GM18870 (cell line): ENCODE measurements at regions not wholly inside any gene's neighbourhood (a gene's known extent, or its start where the extent isn't known, plus 50 kb on each side); places are given as distances from the start of the nearest gene placed in this dataset.
"Not testable (repeated sequence)": the region's sequence is repeated elsewhere in the genome, so short reads cannot be mapped to it uniquely, and the experiment has no call there.

Experiments used
- ATAC-seq: cut with Tn5 transposase; IDR thresholded peaks from one replicate; pipeline ENCODE4 v1.9.1; 2021; ENCODE audit warnings: moderate library complexity; ENCODE audit not compliant: unreplicated experiment

DNA sequence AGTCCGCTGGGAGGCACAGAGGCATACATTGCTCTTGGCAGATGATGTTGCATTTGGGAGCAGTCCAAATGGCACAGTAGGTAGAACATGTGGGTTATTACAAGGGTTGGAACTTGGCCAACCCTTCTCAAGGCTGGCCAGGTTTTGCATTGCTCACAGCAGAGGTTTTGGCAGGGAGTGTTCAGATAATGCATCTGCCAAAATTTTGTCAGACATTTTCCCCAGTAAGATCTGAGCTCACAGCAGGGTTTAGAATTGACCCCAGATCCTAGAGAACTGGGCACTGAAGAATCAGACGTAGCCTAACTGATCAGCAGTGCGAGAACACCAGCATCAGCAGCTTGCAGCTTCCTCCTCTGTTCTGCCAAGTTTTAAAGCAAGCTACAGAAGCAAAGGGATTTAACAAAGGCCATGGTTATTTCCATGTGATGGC lies 468.8 kb upstream of the KIF2B start:
- no peak for ATAC-seq

DNA sequence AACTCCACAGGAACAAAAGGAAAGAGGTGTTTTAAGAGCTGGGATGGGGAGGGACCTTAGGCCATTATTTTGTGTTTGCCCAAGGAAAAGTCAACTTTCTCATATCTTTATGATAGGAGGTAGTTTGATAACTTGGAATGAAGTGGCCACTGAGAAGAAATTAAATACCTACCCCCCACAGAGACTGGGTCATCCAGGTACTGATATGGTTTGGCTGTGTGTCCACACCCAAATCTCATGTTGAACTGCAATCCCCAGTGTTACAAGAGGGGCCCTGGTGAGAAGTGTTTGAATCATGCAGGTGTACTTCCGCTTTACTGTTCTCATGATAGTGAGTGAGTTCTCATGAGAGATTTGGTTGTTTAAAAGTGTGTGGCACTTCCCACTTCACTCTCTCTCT lies 477.9 kb upstream of the KIF2B start:
- ATAC-seq, result no peak

DNA sequence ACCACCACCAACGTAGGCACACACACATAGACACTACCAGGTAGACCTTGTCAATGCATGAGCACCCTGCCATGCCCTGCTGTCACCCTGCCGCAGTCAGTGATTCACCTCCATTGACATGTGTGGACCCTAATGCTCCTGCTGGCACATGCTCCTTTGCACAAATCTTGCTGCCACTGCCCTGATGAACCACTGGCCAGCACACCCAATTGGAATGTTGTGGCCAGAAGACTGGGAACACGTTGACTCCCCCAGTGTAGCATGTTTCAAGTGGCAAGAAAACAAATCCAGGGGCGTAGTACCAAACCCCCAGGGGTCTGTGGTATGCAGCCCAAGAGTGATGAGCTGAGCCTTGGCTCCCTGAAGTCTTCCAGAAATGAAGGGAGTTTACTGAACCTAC lies 486.4 kb upstream of the KIF2B start:
- ATAC-seq, result no peak

DNA sequence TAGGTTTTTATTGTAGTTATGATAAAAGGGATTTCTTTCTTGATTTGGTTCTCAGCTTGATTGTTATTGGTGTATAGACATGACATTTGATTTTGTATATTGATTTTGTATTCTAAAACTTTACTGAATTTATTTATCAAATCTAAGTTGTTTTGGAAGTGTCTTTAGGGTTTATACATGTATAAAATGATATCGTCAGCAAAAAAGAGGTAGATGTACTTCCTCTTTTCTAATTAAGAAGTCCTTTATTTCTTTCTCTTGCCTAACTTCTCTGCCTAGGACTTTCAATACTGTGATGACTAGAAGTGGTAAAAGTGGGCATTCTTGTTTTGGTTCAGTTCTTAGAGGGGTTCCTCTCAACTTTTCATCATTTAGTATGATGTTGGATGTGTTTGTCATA lies 487.3 kb upstream of the KIF2B start:
- ATAC-seq, result no peak

DNA sequence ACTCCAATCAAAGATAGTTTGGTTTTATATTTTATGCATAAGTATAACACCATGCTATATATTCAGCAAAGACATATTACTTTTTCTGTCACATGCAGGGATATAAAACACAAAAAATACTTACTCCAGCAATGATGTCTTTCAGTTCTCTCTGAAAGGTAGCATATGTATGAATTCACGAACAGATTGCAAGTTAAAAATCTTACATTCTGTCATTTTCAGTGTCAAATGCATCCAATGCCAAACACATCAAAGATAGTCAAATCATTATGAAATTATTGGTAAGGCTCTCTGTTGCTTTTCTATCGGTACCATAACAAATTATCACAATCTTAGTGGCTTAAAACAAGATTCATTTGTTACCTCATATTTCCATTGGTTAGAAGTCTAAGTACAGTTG lies 492.0 kb upstream of the KIF2B start:
- ATAC-seq, result no peak

DNA sequence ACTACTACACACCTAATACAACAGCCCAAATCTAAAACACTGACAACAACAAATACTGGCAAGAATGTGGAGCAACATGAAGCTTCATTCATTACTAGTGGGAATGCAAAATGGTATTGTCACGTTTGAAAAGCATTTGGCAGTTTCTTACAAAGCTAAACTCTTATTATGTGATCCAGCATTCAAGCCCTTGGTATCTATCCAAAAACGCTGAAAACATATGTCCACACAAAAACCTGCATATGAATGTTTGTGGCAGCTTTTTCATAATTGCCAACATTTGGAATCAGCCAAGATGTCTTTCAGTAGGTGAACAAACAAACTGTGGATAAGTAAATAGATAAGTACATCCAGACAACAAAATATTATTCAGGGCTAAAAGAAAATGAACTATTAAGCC lies 501.1 kb upstream of the KIF2B start:
- no peak for ATAC-seq

DNA sequence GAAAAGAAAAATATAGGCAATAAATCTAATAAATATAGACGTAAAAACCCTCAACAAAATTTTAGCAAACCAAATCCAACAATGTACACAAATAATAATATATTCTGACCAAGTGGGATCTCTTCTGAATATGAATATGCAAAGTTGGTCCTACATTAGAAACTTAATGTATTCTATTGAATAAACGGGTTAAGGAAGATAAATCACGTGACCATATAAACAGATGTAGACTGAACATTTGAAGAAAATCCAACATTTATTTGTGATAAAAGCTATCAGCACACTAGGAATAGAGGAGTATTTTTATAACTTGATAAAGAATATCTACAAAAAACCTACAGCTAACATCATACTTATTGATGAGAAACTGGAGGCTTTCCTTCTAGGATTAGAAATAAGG lies 502.8 kb upstream of the KIF2B start:
- no peak for ATAC-seq

DNA sequence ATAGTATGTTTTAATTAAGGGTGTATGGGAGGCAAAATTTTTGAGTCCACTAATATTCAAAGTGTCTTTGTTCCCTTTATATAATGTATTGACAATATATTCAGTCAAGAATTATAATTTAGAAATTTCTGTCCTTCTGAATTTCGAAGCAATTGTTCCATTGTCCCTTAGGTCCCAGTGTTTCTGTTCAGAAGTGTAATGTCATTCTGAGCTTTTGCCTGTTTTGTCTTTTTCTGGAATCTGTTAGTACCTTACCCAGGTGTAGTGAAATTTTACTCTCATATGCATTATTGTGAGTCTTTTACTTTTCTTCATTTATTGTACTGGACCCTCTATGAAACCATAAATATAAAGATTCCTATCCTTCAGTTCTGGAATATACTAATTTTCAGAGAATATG lies 505.7 kb upstream of the KIF2B start:
- no peak for ATAC-seq

DNA sequence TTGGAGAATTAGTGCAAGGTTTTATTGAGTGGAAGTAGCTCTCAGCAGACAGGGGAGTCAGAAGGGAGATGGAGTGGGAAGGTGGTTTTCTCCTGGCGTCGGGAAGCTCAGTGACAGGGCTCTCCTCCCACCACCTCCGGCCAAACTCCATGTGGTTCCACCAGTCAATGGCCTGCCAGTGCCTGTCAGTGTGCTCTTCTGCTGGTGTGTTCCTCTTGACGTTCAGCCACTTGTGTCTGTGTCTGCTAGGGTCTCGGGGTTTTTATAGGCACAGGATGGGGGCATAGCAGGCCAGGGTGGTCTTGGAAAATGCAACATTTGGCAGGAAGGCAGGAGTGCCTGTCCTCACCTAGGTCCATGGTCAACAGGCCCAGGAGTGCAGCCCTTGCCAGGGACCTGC lies 506.7 kb upstream of the KIF2B start:
- ATAC-seq, result no peak

DNA sequence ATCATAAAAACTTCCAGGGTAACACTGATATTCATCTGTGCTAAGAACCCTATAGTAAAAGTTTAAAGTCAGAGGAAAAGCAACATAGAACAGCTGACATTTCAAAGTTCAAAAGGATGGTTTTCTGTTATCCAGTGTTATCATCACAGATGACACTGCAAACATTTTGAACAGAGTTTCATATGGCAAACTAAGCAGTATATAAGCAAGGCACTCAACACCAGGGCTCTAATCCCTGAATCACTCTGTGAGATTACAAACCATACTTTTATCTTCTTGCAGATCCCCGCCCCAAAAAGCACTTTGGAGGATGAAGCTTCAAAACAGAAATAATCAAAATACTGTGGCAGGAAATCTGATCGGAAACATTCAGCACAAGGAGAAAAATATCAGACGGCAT lies 508.2 kb upstream of the KIF2B start:
- no peak for ATAC-seq

DNA sequence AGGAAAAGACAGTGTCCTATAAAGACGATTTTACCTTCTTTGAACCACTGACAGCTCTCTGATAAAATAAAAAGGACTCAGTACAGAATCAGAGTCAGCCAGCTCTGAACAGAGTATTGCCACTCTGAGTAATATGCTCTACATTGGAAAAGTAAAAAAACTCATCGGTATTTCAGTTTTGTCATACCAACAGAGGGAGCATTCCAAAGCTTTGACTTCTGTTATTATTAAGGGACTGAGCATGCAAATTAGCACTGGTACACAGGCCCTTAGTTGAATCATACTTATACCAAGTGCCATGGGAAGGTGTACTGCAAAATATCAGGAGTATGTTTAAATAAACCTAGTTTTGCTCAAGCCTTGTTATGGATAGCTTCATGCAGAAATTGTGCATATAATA lies 509.0 kb upstream of the KIF2B start:
- no peak for ATAC-seq

DNA sequence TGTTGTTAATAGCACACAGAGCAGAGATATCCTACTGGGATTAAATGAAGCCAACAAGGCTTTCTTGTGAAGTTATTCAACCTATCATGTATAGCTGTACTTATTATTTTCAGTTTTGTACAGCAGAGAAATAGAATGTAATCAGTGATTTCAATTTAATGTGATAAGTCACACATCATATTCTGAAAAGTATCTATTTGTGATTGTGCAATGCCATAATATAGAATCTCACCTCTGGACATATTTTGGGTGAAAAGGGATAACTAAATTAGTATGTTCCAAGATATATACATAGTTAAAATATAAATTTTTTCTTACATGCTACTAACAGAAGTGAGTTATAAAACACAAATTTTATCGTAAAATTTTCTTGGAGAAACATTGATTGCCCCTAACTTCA lies 544.3 kb upstream of the KIF2B start:
- no peak for ATAC-seq

DNA sequence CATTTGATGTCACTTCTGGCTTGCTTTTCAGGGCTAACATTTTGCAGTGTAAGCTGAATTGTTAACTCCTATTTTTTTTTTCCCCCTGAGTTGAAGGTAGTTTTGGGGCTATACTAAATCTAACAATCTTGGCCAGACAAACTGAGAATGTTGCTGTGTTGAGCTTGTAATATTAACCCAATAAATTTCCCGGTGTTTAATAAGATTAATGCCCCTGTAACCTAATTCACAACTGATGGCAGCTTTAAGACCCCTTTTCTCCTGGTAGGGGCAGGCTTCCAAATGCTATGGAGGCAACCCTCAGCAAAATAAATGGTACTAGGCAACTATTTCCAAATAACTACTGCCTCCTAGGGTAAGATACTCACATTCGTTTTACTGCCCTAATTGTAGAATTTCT lies 549.6 kb upstream of the KIF2B start:
- ATAC-seq, result no peak

DNA sequence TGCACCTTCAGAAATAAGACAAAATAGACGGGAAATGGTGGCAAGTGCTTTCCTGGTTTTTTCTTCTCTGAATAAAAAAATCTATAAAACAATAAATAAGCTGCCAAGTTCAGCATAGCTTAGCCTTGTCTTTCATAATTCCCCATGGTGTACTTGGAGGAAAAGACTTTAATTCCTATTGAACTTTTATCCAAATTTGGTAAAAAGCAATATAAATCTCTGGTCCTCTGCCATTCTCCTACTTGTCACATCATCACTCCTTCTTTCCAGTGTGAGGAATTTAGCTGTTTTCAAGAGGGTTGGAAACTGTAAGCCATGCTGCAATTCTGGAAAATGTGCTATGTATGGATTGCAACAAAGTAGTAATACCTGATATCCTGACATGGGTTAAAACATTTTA lies 551.8 kb upstream of the KIF2B start:
- ATAC-seq, result no peak

DNA sequence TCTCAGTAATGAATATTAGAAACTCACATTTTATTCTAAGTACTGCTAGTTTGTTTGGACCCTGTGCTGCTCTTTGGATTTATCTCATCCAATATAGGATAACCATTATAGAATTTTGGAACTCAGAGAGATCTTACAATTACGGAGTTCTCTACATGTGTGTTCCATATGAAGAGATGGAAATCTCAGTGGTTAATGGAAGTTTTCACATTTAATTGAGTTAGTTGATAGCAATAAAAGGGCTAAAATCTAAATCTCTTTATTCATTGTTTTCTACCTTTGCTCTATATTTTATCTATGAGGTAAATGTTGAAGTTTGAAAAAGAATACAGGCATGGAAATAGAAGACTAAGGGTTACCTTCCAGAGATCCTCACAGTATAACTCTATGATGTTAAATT lies 558.0 kb upstream of the KIF2B start:
- no peak for ATAC-seq

DNA sequence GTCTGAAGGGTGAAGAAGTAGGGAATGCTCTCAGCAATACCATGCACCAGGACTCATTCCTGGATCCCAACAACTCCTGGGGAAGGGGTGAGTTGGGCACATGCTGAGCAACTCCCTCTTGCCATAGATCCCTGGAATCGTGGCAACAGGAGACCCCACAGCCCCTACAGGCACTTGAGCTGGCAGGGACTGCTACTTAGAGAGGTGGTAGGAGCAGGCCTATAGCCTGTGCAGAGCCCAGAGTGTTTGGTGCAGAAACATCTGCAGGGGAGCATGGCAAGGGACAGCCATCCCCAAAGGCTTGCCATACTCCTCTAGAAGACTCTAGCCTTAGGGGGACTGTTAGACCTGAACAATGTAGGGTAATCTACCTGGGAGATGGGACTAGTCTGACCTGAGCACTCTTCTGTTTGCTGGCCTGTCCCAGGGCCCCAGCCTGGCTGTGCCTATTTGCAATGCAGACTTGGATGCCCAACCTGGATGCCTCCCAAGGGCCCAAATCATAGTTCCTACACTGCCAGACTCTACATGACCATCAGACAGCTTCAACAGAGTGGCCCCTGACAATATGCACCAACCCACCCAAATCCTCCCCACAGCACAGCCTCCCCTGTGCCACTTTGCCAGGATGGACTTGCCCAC lies 568.6 kb upstream of the KIF2B start:
- no peak for ATAC-seq

DNA sequence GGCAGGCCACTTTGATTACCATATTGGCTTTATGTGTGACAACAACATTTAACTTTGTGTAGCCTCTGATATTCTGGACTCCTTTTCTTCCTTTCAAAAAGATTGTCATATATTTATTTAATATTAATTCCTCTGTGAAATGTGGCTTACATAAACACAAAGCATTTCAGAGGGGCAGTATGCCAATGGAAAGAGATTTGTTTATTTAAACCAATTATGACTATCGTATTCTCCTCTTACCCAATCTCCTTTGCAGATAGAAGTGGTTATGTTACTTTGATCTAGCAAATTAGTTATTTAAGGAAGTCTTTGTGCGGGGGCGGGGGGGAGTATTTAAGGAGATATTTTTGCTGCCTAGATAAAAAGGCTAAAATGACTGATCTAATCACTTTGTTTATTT lies 573.7 kb upstream of the KIF2B start:
- ATAC-seq, result no peak

DNA sequence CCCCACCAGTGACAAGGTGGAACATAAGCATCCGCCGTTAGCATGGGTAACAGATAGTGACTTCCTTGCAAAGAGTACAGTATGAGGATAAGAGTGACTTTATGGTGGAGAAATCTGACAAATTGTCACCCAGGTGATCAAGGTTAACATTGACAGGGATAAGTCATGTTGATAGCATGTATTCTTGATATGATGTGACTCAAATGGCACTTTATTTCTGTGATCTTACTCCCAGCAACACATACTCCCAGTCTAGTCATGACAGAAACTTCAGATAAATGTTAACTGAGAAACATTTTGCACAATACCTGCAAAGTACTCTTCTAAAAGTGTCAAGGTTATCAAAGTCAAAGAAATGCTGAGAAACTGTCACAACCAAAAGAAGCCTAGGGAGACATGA lies 588.6 kb upstream of the KIF2B start:
- ATAC-seq, result no peak

DNA sequence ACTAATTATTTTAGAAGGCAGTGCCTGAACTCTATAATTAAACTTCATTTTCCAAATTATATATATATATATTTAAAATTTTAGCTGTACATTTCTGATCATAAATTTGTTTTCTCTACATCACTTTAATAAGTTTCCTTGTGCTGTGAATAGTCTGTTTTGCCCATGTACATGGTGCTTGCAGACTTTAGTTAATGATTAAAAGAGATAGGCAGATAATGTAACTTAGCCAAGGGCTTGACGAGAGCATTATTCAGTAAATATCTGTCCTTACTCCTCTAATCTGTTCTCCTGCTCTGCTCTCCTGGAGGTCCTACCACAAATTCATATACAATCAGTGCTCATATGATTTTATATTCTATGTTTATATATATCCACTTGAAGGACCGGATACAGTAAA lies 595.2 kb upstream of the KIF2B start:
- no peak for ATAC-seq

DNA sequence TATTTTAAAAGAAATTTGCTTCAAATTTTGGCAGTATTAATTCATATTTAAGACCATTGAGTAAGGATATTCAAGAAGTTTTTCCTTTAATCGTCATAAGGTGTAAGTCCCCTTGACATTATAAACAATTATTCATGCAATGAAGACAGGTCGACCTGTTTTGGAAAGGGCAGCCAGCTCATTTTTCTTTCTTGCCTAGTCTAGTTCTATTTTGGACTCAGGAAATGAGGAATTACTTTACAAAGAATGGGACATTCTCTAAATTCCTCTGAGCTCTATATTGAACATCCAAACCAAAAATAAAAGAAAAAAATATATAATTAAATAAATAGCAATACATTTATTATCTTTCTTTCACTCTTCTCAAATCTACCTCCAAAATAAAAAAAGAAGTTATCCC lies 595.6 kb upstream of the KIF2B start:
- no peak for ATAC-seq

DNA sequence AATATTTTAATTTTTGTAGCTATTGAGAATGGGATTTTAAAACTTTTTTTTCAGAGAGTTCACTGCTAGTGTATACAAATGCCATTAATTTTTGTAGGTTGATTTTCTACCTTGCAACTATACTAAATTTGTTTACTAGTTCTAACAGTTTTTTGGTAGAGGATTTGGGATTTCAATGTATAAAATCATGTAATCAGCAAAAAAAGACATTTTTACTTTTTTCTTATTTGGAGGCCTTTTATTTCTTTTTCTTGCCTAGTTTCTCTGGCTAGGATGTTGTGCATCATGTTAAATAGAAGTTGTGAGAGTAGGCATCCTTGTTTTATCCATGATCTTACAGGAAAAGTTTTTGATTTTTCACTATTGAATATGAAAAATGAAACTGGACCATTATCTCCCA lies 602.9 kb upstream of the KIF2B start:
- no peak for ATAC-seq

DNA sequence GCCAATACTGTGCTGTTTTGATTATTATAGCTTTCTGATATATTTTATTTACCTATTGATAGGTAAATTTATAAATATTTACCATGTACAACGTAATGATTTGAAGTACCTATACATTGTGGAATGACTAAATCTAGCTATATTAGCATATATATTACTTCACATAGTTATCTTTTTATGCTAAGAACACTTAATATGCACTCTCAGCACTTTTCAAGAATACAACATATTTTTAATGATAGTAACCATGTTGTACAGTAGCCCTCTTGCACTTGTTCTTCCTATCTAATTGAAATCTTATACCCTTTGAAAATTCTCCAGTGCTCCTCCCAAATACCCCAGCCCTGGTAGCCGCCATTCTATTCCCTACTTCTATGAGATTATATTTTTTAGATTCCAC lies 604.0 kb upstream of the KIF2B start:
- no peak for ATAC-seq

DNA sequence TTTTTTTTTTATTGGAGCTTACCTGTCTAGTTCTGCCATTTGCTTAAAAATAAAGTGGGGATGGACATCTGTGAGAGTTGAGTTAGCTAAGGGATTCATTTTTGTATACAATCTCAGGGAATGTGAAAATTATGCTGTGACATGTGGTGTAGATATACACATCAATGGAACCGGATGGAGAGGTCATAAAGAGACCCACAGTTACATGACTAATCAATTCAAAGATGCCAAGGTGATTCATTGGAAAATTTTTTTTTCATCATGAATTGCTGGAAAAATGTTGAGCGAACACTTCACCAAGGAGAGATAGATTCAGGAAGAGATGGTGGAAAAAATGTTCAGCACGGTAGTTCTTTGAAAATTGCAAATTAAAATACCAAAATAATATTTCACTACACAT lies 605.4 kb upstream of the KIF2B start:
- ATAC-seq, result no peak

DNA sequence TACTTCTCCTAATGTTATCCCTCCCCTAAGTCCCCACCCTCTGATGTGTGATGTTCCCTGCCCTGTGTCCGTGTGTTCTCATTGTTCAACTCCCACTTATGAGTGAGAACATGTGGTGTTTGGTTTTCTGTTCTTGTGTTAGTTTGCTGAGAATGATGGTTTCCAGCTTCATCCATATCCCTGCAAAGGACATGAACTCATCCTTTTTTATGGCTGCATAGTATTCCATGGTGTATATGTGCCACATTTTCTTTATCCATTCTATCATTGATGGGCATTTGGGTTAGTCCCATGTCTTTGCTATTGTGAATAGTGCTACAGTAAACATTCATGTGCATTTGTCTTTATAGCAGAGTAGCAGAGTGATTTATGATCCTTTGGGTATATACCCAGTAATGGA lies 613.8 kb upstream of the KIF2B start:
- ATAC-seq, result not testable (repeated sequence)
